D721Med (cell line): ENCODE measurements at regions not wholly inside any gene's neighbourhood (a gene's known extent, or its start where the extent isn't known, plus 50 kb on each side); places are given as distances from the start of the nearest gene placed in this dataset.

Source experiments
- DNase-seq: peaks from one replicate; pipeline ENCODE4 v3.0.0; 2011; ENCODE audit warnings: low spot score; ENCODE audit not compliant: insufficient read length
- FAIRE-seq: peaks from 2 replicates; lab custom pipeline; 2011; peaks lifted over from hg19 to GRCh38; lab: Jason Lieb, UNC
- TF ChIP-seq, protein P1 (sequence below): IDR thresholded peaks from 2 replicates; pipeline ENCODE4 v1.5.1; 2012; ENCODE audit warnings: mild to moderate bottlenecking, control low read depth; ENCODE audit not compliant: insufficient read depth; ENCODE audit errors: missing control alignments

DNA sequence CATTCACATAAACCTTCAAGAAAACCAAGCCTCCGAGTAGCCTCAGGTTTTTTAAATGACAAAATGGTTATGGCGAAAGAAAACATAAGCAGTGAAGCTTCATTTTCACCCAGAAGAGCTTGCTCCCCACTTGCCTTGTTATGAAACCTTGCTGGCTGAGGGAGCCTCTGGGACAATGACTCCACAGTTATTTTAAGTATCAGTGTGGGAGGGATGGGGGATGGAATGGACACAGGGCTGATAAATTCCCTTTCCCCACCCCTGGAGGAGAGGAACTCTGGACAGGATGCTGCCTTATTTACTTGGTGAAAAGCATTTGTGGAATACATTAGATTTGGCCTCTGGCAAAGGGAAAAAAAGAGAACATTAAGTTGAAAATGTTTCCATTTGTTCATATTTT, 220.7 kb upstream of the CNKSR2 start:
- DNase-seq (no peak), FAIRE-seq (no peak)
- TF ChIP-seq, protein P1, sequence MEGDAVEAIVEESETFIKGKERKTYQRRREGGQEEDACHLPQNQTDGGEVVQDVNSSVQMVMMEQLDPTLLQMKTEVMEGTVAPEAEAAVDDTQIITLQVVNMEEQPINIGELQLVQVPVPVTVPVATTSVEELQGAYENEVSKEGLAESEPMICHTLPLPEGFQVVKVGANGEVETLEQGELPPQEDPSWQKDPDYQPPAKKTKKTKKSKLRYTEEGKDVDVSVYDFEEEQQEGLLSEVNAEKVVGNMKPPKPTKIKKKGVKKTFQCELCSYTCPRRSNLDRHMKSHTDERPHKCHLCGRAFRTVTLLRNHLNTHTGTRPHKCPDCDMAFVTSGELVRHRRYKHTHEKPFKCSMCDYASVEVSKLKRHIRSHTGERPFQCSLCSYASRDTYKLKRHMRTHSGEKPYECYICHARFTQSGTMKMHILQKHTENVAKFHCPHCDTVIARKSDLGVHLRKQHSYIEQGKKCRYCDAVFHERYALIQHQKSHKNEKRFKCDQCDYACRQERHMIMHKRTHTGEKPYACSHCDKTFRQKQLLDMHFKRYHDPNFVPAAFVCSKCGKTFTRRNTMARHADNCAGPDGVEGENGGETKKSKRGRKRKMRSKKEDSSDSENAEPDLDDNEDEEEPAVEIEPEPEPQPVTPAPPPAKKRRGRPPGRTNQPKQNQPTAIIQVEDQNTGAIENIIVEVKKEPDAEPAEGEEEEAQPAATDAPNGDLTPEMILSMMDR = no peak

DNA sequence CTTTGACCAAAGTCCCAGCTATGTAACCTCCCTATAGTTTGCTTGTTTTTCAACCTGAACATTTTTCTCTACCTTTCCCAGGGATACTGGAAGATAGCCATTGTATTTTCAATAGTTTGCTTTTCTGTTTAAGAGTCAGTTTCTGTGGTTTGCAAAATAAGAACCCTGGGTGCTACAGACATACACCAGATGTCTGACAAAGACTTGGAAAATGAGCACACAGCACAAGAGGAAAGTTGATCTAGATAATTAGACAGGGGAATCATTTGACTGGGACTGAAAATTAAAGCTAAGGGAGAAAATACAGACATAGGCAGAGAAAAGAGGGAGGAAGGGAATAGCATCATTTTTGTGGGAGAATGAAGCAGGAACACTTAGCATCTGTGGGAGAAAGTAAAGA, 218.3 kb upstream of the CNKSR2 start:
- TF ChIP-seq, protein P1 = no peak
- DNase-seq (no peak), FAIRE-seq (no peak)

DNA sequence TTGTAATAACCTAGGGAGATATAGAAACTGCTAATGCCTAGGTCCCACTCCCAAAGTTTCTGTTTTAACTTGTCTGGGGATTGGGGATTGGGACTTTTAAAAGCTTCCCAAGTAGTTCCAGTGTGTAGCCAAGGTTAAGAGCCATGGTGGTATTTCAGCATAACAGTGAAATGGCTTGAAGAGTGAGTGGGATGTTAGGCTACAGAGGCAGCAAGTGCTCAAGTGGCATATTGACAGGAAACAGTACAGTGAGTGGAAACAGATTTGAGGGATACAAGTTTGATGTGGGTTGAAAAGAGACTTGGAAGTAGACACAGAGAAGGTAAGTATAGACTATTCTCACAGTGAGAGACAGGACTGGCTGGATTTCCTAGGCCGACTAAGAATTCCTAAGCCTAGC, 217.6 kb upstream of the CNKSR2 start:
- TF ChIP-seq, protein P1 = no peak
- no peak for DNase-seq
- no peak for FAIRE-seq

DNA sequence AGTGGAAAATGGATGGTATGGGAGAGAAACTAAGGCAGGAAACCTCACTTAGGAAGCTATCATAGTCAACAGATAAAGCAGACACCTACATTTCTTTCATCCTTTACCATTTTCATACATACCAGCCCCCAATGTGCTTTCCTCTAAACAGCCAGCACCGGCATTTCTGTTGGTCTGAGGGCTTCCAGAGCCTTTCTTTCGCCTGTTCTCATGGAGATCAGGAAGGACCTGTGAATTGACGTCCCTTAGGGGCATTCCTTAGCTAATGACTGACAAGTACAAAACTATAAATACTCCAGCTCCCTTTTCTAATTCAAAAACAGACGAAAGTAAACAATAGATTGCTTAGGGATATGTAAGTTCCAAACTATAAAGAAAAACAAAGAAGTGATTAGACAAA, 215.5 kb upstream of the CNKSR2 start:
- no peak for DNase-seq
- no peak for FAIRE-seq
- TF ChIP-seq, protein P1 = no peak

DNA sequence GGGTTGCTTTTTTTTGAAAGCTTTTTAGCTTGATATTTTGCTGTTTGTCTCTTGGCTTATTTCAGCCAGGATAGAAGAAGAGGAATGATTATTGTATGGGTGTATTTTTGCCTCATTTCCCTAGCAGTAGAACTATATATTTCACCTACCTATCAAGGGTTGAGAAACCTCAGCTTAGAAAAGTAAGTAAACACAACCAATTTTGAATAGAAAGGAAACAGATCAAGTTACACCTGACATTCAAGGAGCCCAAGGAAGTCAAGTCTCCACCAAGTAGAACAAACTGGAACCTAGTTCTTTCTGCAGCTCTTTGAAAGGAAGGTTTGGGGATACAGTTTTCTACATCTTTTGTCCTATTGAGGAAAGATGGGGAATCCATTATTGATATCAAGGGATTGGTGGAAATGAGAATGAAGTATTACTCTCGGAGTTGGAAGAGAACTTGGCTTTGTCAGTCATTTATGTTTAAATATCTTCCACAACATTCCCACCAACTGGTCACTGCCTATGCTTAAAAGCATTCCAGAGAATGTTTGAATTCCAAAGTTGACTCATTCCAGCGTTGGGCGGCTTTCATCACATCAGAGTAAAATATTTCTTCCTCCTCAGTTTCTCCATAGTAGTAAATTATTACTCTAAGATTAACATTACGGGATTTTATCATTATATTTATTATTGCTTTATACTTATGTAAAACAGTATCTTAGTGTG, 207.8 kb upstream of the CNKSR2 start:
- DNase-seq = no peak
- TF ChIP-seq, protein P1 = no peak
- no peak for FAIRE-seq

DNA sequence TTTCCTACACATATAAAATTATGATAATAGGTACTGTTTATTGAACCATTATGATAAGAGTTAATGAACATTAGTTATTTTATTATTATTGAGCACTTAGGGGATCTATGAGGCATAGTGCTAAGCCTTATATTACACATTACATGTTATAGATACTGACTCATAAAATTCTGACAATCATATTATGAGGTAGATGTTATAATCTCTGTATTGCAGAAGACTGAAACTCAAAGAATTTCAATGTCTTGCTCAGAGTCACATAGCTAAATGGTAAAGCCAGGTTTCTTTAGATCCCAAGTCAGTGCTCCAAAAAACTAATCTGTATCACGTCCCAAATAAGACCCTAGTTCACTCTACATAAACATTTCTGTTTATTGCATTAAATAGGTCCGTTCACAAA, 207.2 kb upstream of the CNKSR2 start:
- DNase-seq (no peak), FAIRE-seq (no peak)
- TF ChIP-seq, protein P1 = no peak

DNA sequence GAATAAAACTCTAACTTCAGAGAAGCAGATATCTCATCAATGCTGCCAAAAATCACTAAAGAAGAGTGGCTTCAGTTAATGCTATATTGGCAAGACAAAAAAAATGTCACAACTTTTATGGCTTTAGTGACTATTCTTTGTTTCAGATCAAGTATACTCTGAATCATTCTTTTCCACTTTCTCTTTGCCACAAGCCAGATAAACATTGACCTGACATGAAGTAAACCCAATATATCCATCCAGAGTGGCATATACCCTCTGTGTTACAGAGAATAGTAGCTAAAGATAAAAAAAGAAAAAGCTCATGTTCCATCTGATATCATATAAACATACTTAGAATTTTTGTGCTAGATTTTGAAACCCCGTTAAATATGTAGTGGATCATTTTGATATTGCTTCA, 206.7 kb upstream of the CNKSR2 start:
- FAIRE-seq = no peak
- TF ChIP-seq, protein P1 = no peak
- no peak for DNase-seq
